D341Med (cell line): ENCODE measurements at regions not wholly inside any gene's neighbourhood (a gene's known extent, or its start where the extent isn't known, plus 50 kb on each side); places are given as distances from the start of the nearest gene placed in this dataset.
"Not testable (repeated sequence)": the region's sequence is repeated elsewhere in the genome, so short reads cannot be mapped to it uniquely, and the experiment has no call there.

Source experiments
- DNase-seq: peaks from one replicate; pipeline ENCODE4 v3.0.0; 2012; ENCODE audit warnings: low spot score

GRCh38 chr18:64717026-64717425 is 568.1 kb upstream of the LINC00305 start:
- no peak for DNase-seq

- DNase-seq, result no peak
Measured at GRCh38 chr18:64714086-64714485, 565.2 kb upstream of the LINC00305 start.

GRCh38 chr18:64713284-64713683 is 564.4 kb upstream of the LINC00305 start:
- DNase-seq, result no peak

- no peak for DNase-seq
Measured at GRCh38 chr18:64712035-64712434, 563.1 kb upstream of the LINC00305 start.

GRCh38 chr18:64710105-64710861 is 561.4 kb upstream of the LINC00305 start:
- no peak for DNase-seq

- no peak for DNase-seq
Measured at GRCh38 chr18:64707052-64707451, 558.2 kb upstream of the LINC00305 start.

- no peak for DNase-seq
Measured at GRCh38 chr18:64699081-64699480, 550.2 kb upstream of the LINC00305 start.

- no peak for DNase-seq
Measured at GRCh38 chr18:64695851-64696553, 547.1 kb upstream of the LINC00305 start.

- no peak for DNase-seq
Measured at GRCh38 chr18:64693766-64694165, 544.9 kb upstream of the LINC00305 start.

- DNase-seq, result no peak
Measured at GRCh38 chr18:64692826-64693225, 543.9 kb upstream of the LINC00305 start.

- DNase-seq, result no peak
Measured at GRCh38 chr18:64679121-64679520, 530.2 kb upstream of the LINC00305 start.

- DNase-seq, result no peak
Measured at GRCh38 chr18:64678048-64678447, 529.2 kb upstream of the LINC00305 start.

GRCh38 chr18:64674694-64675093 is 525.8 kb upstream of the LINC00305 start:
- DNase-seq, result no peak

- not testable (repeated sequence) for DNase-seq
Measured at GRCh38 chr18:64671293-64671692, 522.4 kb upstream of the LINC00305 start.

- no peak for DNase-seq
Measured at GRCh38 chr18:64668461-64668962, 519.6 kb upstream of the LINC00305 start.

GRCh38 chr18:64663086-64663485 is 514.2 kb upstream of the LINC00305 start:
- no peak for DNase-seq

GRCh38 chr18:64659196-64659595 is 510.3 kb upstream of the LINC00305 start:
- DNase-seq, result no peak

GRCh38 chr18:64653068-64653467 is 504.2 kb upstream of the LINC00305 start:
- DNase-seq, result no peak

- no peak for DNase-seq
Measured at GRCh38 chr18:64650068-64650467, 501.2 kb upstream of the LINC00305 start.

GRCh38 chr18:64645753-64646152 is 496.9 kb upstream of the LINC00305 start:
- no peak for DNase-seq

GRCh38 chr18:64639536-64639935 is 490.6 kb upstream of the LINC00305 start:
- no peak for DNase-seq

- no peak for DNase-seq
Measured at GRCh38 chr18:64620971-64621560, 472.2 kb upstream of the LINC00305 start.

- DNase-seq, result no peak
Measured at GRCh38 chr18:64618390-64618789, 469.5 kb upstream of the LINC00305 start.
